Peyer's patch (tissue), 4 donors: ENCODE measurements at regions not wholly inside any gene's neighbourhood (a gene's known extent, or its start where the extent isn't known, plus 50 kb on each side); places are given as distances from the start of the nearest gene placed in this dataset.

Experiments
- CTCF ChIP-seq, 6 experiments: fragments of 450-650 bp in 4 of 6; fragments of 200-600 bp in 2 of 6; sonication (generic) in 1 of 6; IDR thresholded peaks; one replicate each; pipeline ENCODE4 v1.5.1; 2017 to 2019; ENCODE audit warnings: antibody characterized with exemption in 6 of 6, mild to moderate bottlenecking in 3 of 6, moderate library complexity in 1 of 6
- POLR2A ChIP-seq, 2 donors: fragments of 450-650 bp; IDR thresholded peaks; one replicate each; pipeline ENCODE4 v1.5.1; 2017; ENCODE audit warnings: antibody characterized with exemption in 2 of 2, mild to moderate bottlenecking in 2 of 2, moderate library complexity in 2 of 2

- TF ChIP-seq CTCF (IDR thresholded peaks at IDR 0.05), result no peak
- no peak for TF ChIP-seq POLR2A (IDR thresholded peaks at IDR 0.05)
Measured at GRCh38 chr6:21654361-21654760, 60.8 kb downstream of the SOX4 start.
